H1 (cell line): ENCODE measurements at regions not wholly inside any gene's neighbourhood (a gene's known extent, or its start where the extent isn't known, plus 50 kb on each side); places are given as distances from the start of the nearest gene placed in this dataset.

Source experiments
- TF ChIP-seq, protein P1 (sequence below), 3 experiments: IDR thresholded peaks; 1 replicate in 2 of 3; 2 replicates in 1 of 3; pipeline versions ENCODE4 v1.5.1 to v1.6.1; 2011; ENCODE audit warnings: low read length in 3 of 3, mild to moderate bottlenecking in 3 of 3, inconsistent platforms in 2 of 3, low read depth in 1 of 3, moderate library complexity in 1 of 3; ENCODE audit not compliant: insufficient read depth in 1 of 3; ENCODE audit errors: control extremely low read depth in 1 of 3

DNA sequence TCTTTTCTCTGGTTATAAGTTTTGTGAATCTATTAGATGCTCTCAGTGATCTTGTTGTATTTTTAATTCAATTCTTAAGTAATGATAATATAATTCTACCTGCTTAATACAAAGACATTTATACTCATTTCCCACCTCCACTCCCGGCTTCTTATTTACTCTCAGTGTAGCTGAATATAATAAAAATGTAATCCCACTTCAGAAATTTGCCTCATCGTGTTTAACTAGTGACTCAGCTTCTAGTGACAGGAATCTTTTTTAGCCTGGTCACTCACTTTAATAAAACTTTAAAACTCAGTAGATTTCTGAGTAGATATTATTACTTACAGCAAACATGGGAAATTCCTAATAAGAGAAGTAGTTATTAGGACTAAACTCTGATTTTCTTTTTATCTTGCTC, 1506.2 kb upstream of the LRRTM3 start (continued):
- TF ChIP-seq, protein P1, sequence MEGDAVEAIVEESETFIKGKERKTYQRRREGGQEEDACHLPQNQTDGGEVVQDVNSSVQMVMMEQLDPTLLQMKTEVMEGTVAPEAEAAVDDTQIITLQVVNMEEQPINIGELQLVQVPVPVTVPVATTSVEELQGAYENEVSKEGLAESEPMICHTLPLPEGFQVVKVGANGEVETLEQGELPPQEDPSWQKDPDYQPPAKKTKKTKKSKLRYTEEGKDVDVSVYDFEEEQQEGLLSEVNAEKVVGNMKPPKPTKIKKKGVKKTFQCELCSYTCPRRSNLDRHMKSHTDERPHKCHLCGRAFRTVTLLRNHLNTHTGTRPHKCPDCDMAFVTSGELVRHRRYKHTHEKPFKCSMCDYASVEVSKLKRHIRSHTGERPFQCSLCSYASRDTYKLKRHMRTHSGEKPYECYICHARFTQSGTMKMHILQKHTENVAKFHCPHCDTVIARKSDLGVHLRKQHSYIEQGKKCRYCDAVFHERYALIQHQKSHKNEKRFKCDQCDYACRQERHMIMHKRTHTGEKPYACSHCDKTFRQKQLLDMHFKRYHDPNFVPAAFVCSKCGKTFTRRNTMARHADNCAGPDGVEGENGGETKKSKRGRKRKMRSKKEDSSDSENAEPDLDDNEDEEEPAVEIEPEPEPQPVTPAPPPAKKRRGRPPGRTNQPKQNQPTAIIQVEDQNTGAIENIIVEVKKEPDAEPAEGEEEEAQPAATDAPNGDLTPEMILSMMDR (IDR thresholded peaks at IDR 0.05; ENCODE audit: control extremely low read depth in 1 of 3, insufficient read depth in 1 of 3, low read depth in 1 of 3, low read length in 3 of 3) = no peak
